ENCODE measurements at regions not wholly inside any gene's neighbourhood (a gene's known extent, or its start where the extent isn't known, plus 50 kb on each side); places are given as distances from the start of the nearest gene placed in this dataset.

- H2AFZ ChIP-seq (ENCODE audit: low read length): no peak overlapping the region
- ATAC-seq (no peak), DNase-seq (ENCODE audit: low spot score) (no peak), FAIRE-seq (no peak)
- no peaks in the 10 kb centered on the region for H3K36me3 ChIP-seq (replicated peaks in 1 of 2; ENCODE audit: control insufficient read depth in 1 of 2, insufficient read depth in 2 of 2, low read length in 2 of 2)
- ChIA-PET POLR2A (no interaction called here), CTCF (ENCODE audit: low intra/inter-chr PET ratio, low total read pairs) (no interaction called here)
- H3K27ac ChIP-seq (ENCODE audit: extremely low read length, insufficient read depth, low read length): no peak overlapping the region
- no peak overlapping the region for H3K9ac ChIP-seq (ENCODE audit: insufficient read depth, low read depth, low read length)
- TF ChIP-seq NPAS2 (CRISPR knock-in tag; IDR thresholded peaks at IDR 0.05; ENCODE audit: borderline replicate concordance) (no peak), ZBTB10 (CRISPR knock-in tag; IDR thresholded peaks at IDR 0.05; ENCODE audit: borderline replicate concordance) (no peak), GLMP (CRISPR knock-in tag; IDR thresholded peaks at IDR 0.05; ENCODE audit: borderline replicate concordance) (no peak), ZNF781 (CRISPR knock-in tag; IDR thresholded peaks at IDR 0.05; ENCODE audit: borderline replicate concordance, not compliant biosample characterization) (no peak), ZNF276 (CRISPR knock-in tag; IDR thresholded peaks at IDR 0.05; ENCODE audit: low read depth) (no peak), RORA (CRISPR knock-in tag; IDR thresholded peaks at IDR 0.05) (no peak), ZNF460 (CRISPR knock-in tag; IDR thresholded peaks at IDR 0.05; ENCODE audit: borderline replicate concordance) (no peak), ZNF530 (CRISPR knock-in tag; IDR thresholded peaks at IDR 0.05; ENCODE audit: low read depth) (no peak)
- no peaks in the 10 kb centered on the region for H3K79me2 ChIP-seq (ENCODE audit: insufficient read depth, low read length)
- no peak overlapping the region for H3K4me2 ChIP-seq (ENCODE audit: low read depth, low read length)
- no peak overlapping the region for H3K4me3 ChIP-seq (replicated peaks in 1 of 3; ENCODE audit: insufficient read depth in 1 of 3, low read depth in 2 of 3, low read length in 3 of 3)
- intact Hi-C loops (cut with micrococcal nuclease; ENCODE audit: unreplicated experiment): no loop called here
- H3K27me3 ChIP-seq (ENCODE audit: control insufficient read depth in 1 of 2, insufficient read depth in 2 of 2, low read length in 2 of 2): no peaks in the 10 kb centered on the region
- WGBS (ENCODE audit: low lambda C conversion rate): 0% methylated on average over 2 of the region's 2 CpGs
- H3K4me1 ChIP-seq (ENCODE audit: insufficient read depth, low read length): no peaks in the 10 kb centered on the region
- no TSS peak for BruUV-seq (replicated peaks)
- H3K9me3 ChIP-seq (ENCODE audit: low read length): no peaks in the 10 kb centered on the region
- in situ Hi-C loops (cut with HindIII; ENCODE audit: extremely low pct_ligation_motif_present, low pct_unique_long_range_greater_than_20kb): no loop called here
- H4K20me1 ChIP-seq (ENCODE audit: insufficient read depth, low read length): no peaks in the 10 kb centered on the region
Observed at GRCh38 chr1:96509951-96510350, 211.6 kb upstream of the PTBP2 start.
